CD4-positive, alpha-beta T cell treated with Interleukin-21 for 1 hour (primary cell): ENCODE measurements at regions not wholly inside any gene's neighbourhood (a gene's known extent, or its start where the extent isn't known, plus 50 kb on each side); places are given as distances from the start of the nearest gene placed in this dataset.

ENCODE experiments used
- DNase-seq: peaks from one replicate; pipeline ENCODE4 v3.0.0-alpha.2; 2020

- DNase-seq, result no peak
Observed at GRCh38 chr2:102078773-102079172, 63.8 kb upstream of the IL1R1 start.

- no peak for DNase-seq
Observed at GRCh38 chr2:102080451-102081242, 61.9 kb upstream of the IL1R1 start.

- DNase-seq, result no peak
Observed at GRCh38 chr2:102081243-102081522, 61.4 kb upstream of the IL1R1 start.

GRCh38 chr2:102081606-102082005 lies 60.9 kb upstream of the IL1R1 start:
- DNase-seq, result no peak

- peak; percentile 35 for DNase-seq
Observed at GRCh38 chr2:102082571-102083392, 59.8 kb upstream of the IL1R1 start.

- no peak for DNase-seq
Observed at GRCh38 chr2:102083393-102083703, 59.2 kb upstream of the IL1R1 start.

- no peak for DNase-seq
Observed at GRCh38 chr2:102084651-102085050, 57.9 kb upstream of the IL1R1 start.

- no peak for DNase-seq
Observed at GRCh38 chr2:102085238-102085637, 57.3 kb upstream of the IL1R1 start.

- DNase-seq, result no peak
Observed at GRCh38 chr2:102086150-102086872, 56.2 kb upstream of the IL1R1 start.

GRCh38 chr2:102091121-102091520 lies 51.4 kb upstream of the IL1R1 start:
- DNase-seq, result no peak

GRCh38 chr2:102091908-102092307 lies 50.6 kb upstream of the IL1R1 start:
- DNase-seq, result no peak

- DNase-seq, result no peak
Observed at GRCh38 chr2:102092535-102092934, 50.0 kb upstream of the IL1R1 start.
